Stimulated activated CD4-positive, alpha-beta T cell treated with anti-CD3 and anti-CD28 coated beads, Interleukin-15, amount 100 ng/mL, for 1 hour (primary cell): ENCODE measurements at regions not wholly inside any gene's neighbourhood (a gene's known extent, or its start where the extent isn't known, plus 50 kb on each side); places are given as distances from the start of the nearest gene placed in this dataset.

Experiments
- DNase-seq, 2 donors: peaks; one replicate each; pipeline ENCODE4 v3.0.0-alpha.2; 2020; ENCODE audit warnings: low read depth in 1 of 2, low spot score in 1 of 2

DNA sequence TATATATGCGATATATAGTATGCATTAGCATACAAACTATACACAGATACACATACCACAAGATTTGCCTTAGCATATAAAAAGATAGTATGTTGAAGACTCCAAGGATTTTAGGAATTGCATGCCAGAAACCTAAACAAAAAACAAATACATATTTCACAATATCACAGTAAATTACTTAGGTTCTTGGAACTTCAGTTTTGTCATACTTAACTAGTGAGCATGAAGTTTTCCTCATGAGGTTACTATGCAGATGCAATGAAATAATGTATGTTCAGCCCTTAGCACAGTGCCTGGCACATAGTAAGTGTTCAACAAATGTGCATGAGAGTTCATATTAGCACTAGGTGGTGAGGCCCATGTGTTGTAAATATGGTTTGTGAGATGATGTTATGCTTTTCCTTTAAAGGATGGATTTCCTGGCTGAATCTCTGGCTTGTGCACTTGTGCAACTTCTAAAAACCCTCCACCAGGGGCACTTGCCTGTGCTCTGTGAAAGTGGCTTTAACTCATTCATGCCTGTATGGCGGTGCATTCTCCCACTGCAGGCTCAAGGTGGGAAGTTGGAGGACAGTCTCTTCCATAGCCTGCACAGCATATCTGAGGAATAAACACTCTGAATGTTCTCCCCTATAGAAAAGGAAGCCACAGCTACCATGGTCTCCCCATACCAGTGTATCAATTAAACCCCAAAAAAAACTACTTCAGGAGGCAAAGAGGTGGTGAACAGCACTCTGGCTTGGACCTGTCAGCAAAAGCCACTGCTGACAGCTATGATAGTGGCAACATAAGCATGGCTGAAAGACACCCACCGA lies 624.1 kb upstream of the CDH4 start:
- no peak for DNase-seq

DNA sequence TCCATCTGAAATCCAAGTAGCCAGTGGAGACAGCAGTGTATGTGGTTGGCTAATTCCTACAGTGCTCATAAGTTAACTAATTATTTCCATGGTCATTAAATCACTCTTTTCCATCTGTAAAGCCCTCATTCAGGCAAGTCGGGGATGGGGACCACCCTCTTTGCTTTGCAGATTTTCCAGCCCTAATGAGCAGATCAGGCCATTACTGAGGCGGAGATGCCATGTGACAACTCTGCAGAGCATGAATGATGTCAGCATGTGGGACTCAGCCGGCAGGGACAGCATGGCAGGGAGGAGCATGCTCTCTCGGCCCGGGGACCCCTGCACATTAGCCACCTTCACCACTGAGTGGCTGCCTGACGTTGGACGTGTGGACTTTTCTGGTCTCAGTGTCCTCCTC lies 623.3 kb upstream of the CDH4 start:
- no peak for DNase-seq

DNA sequence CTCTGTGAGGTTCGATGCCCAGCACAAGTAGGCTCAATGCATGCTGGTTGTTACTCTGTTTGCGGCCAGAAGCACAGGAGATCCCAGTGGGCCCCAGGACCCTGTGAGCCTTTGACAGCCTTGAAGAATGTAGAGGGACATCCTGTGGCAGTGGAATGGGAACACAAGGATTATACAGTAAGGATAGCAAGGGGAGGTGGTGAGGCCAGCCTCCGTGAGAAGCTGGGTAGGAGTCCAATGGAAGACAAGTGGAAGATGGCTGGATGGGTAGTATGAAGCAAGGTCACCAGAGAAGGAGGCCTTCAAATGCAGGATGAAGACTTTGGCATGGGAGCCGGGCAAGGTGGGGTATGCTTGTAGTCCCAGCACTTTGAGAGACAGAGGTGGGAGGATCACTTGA lies 622.9 kb upstream of the CDH4 start:
- no peak for DNase-seq

DNA sequence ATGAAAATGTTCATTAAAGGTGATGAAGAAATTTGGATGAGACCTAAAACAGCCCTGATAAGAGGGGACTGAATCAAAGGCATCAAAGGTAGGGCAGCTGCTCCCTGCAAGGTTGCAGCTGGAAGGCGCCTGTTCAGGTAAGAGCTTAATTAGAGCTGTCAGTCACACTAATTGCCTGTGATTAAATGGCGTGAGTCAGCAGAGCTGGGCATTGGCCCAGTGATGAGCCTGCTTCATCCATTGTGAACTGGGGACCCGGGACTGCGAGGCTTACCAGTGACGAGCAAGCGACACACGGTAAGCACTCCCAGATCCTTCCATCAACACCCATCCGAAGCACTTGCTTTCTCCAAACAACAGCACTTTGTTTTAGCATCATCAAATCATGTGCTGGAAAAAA lies 621.5 kb upstream of the CDH4 start:
- no peak for DNase-seq

DNA sequence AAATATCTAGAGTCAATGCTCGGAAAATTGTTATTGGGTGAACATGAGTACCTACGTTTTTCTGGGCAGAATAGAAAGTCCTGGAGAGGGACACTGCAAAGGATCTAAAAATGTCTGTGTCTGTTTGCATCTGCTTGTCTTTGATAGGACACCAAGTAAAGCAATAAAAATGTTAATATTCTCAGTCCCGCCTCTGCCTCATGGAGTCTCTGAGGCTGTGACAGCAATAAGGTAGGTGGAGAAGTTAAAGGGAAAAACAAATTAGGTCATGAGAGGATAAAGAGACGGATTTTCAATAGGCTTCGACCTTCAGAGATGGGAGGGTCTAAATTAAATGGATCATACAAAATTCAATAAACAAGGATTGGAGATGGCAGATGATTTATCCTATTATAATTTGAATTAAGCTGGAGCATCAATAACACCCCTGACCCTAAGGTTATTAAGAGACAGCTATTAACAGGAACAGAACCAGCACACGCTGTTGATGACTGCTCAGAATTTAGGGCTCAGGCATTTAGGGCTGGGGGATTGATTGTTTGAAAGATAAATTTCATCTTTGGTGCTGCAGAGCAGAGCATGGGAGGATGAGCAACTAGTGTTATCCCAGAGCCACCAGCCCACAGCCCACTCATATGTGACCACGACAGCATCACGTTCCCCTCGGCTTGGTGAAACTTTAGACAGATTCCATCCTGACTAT lies 620.3 kb upstream of the CDH4 start:
- DNase-seq, result no peak

DNA sequence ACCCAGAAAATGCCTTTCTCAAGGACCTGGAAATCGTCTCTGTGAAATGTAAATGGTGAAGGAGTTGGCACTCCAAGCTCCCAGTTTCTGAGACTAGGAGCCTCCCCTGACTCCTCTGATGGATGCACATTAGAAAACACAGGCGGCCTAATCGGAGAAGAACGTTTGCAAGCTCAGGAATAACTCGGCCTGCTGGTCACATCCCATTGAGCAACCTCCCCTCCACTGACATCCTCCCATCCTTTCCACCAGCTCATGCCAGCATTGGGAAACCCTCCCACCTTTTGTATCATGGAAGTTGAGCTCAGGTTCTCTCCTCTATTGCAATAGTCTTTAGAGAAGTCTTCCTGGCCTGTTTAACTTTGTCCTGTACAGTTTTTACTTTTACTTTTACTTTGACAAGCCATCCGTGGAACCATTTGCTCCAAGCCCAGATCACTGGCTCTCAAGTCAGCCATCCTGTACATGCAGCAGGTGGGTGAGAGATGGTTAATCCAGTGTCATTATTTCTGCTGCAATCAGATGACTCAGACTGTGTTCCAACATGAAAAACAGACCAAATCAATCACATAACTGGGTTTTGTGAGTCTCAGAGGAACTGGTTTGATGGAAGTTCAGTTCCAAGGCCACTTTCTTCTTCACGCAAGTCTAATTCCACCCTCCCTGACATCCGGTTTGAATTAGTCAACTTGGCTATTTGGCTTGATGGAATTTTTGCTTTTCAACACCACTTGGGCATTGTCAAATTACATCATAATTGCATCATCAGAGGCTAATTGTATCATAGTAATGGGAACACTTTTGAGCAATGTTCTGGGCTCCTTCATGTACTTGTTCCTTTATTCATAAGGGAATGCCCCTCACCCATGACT lies 619.4 kb upstream of the CDH4 start:
- no peak for DNase-seq

DNA sequence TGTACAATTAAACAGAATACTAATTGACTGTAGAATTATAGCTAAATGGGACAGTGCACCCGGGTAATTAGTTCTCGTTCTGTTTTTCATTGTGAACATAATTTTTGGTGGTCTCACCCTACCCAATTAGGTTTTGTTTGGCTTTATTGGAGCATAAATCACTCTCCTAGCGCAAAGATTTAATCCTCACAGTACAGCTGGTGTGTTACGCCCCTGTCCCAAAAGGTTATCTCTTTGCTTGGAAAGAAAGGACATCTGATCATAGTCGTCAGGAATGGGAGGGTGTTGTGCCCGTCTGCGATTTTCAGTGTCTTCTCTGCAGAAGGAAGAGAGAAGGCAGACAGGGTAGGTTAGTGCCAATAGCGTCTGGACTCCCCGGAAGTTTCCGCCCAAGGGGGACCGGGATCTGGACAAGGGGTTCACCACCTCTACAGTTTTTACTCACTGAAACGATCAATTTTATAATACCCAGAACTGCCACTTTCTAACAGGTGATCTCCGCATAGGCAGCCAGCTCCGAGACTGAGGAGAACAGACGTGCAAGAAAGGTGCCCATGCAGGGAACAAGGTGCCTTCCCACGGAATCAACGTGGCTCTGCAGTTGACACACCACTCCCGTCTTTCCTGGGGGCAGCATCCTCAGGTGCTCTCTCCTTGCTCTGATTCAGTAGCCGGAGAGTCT lies 617.4 kb upstream of the CDH4 start:
- DNase-seq, result no peak

DNA sequence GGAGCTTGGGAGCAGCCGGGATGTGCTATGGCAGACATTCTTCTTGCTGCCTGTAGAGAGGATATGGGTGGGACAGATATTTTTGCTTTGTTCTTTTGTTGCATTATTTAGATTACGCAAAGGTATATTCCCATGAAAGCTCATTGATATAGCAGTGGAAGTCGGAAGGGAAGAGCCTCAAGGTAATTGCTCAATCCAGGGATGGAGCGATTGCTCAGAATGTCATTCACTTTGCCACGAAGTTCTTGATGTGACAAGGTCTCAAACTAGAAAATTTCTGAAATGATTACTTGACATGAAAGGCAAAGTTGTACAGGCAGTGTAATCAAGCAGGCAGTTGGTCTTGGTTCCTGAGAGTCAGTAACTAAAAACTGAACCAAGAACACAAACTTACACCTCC lies 615.6 kb upstream of the CDH4 start:
- DNase-seq, result no peak

DNA sequence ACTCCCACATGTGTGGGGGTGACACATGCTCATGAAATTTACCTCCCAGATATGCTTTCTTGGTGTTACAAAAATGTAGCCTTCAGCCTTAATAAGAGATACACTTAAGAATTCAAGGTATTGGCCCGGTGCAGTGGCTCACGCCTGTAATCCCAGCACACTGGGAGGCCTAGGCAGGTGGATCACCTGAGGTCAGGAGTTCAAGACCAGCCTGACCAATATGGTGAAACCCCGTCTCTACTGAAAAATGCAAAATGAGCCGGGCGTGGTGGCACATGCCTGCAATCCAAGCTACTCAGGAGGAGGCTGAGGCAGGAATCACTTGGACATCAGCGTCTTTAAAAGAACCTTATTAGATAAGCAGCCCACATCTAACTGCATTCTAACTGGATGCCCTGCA lies 614.3 kb upstream of the CDH4 start:
- no peak for DNase-seq

DNA sequence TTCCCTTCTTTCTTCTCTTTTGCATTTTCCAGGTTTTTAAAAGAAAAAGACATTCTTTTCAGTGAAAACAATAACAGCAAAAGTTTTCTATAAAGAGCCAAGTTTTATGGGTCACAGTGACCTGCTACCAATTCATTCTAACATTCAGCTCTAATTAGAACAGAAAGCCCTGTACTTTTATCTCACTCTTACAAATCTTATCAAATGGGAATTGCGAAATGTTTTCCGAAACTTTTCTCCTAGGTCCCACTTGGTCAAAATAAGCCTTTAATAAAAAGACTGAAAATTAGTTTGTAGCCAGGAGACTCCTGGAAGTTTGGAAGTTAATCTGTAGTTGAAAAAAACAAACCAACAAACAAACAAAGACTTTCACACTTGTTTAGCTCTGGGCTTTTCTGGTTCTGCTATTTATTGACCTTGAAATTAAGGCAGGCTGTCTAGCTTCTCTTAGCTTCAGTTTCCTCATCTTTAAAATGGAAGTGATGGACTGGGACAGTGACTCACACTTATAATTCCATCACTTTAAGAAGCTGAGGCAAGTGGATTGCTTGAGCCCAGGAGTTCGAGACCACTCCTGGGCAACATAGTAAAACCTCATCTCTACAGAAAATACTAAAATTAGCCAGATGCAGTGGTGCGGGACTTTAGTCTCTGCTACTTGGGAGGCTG lies 613.5 kb upstream of the CDH4 start:
- DNase-seq, result no peak

DNA sequence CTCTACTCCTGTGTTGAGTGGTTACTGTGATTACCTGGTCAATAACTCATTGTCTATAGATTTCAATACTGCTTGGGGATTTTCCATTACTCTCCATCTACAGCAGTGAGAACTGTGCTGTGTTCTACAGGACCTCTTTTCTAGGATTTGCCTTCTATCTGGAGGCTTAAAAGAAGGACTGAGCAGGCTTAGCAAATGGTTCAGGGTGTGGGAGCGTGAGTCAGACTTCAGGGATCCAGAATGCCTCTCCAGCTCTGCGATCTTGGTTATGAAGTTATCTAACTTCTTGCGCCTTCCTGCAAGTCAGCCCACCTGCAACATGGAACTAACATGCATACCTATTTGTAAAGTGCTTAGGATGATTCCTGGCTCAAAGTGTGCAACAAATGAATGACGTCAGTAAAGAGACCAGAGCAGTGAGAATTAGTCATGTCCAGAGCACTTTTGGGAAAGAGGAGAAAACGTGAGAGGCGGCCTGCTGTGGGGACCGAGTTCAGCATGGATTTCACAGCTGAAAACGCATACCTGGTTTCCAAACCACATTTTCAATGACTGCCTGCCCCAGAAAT lies 610.1 kb upstream of the CDH4 start:
- DNase-seq, result no peak

DNA sequence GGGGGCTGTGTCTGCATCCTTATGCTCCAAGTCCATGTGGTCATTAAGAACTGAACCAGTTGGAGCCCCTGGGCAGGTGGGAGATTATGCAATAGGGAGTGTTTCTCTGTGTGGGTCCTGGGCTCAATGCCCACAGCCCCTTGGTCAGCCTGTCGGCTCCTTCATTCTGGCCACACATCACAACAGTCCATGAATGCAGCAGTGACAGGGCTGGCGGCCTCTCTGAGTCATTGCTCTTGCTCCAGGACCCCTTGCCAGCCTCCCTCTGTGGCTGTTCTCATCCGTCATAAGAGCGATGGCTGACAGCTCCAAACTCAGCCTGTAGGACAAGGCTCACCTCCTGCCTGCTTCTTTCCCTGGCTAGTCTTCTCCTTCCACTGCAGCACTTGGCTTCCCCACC lies 609.5 kb upstream of the CDH4 start:
- DNase-seq, result no peak

DNA sequence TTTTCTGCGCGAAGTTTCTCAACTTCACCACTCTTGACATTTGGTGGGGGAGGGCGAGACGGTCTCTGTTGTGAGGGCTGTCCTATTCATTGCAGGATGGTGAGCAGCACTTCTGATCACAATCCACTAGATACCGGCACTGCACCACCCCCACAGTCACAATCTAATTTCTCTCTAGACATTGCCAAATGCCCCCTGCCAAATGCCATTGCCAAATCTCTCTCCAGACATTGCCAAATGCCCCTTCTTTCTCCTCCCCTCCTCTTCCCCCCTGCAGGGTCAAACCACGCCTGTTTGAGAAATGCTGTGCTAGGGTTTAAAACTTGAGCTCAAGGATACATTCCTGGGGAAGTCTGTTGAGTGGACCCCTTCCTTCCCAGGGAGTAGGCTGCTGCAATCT lies 603.5 kb upstream of the CDH4 start:
- no peak for DNase-seq

DNA sequence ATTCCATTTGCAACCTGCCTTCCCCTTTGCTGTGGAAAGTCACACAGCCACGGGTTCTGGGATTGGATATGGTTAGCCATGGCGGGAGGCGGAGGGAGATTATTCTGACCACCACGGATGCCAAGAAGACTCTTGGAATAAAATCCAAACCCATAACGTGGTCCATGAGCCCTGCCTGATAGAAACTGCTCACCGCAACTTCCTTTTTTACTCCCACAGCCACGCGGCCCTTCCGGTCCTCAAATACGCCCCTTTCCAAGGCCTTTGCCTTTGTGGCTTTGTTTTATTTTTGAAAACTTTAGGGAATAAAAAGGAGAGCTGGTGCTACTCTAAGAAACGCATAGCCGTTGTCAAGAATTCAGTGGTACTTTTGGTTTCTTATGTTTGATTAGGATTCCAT lies 602.5 kb upstream of the CDH4 start:
- no peak for DNase-seq

DNA sequence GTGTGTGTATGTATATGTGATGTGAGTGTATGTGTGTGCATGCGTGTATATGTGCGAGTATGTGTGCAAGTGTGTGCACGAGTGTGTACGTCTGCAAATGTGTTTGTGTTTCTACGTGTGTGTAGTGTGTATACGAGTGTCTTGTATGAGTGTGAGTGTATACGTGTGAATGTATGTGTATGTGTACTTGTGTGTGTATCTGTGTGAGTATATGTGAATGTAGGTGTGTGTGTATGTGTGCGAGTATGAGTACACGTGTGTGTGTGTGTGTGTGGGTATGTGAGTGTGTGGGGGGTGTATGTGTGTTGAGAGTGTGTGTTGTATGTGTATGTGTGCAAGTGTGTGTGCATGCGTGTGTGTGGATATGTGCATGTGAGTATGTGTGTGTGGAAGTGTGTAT lies 602.0 kb upstream of the CDH4 start:
- DNase-seq, result no peak

DNA sequence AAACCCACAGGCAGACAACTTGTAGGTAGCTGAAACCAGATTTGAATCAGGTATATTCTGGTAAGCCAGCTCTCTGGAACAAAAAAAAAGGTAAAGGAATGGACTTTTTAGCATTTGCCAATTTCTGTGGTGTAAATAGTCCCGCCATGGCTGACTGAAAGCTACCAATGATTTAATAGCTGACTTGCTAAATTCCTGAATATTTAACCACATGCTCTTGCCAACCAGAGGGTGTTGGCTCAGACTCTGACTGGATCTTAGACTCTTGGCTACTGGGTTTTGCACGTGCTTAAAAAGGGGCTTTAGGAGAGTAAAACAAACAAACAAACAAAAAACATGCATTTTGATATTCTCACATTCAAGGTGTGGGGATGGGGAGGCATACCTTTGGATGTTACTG lies 600.0 kb upstream of the CDH4 start:
- no peak for DNase-seq

DNA sequence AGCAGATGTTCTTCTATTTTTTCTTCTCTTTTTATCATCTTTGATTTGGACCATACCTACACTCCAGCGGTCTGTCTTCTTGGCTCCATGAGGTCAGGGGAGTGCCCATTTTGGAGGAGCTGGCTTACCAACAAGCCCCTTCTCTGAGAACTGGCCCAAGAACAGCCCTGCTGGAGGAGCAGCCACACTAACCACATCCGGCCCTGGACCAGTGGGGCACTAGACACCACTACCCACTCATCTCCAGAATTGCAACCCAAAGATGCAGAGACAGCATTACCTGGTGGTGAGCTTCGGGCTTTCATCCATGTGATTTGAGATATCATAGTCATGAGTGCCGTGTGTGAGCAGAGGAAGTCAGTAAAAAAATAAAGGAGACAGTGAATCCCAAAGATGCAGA lies 599.4 kb upstream of the CDH4 start:
- DNase-seq, result no peak

DNA sequence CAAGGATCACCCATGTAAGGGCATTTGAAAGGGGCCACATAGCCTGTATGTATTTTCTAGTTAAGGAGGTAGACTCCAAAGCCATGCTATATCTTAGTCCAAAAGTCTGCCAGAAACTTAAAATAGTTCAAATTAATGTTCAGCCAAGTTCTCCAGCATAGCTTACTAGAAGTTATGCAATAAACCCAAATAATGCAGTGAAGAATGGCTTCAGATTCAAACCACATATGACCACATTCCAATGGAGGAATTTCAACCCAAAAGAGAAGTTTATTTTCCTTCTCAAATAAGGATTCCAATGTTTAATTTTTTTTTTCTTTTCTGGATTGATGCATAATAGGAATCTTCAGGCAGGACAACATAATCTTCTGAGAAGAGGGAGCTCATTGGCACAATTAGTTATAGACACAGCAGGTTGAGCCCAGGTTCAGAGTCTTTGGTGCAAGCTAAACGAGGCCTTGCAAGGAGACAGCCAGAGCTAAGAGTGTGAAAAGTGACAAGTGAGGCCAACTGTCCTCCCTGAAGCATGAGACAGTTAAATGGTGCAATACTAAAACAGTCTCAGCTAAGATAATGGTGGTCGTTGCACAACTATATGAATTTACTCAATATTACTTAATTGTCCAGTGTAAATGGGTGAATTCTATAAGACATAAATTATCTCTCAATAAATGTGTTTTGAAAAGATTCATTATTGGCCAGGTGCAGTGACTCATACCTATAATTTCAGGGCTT lies 598.8 kb upstream of the CDH4 start:
- DNase-seq, result no peak

DNA sequence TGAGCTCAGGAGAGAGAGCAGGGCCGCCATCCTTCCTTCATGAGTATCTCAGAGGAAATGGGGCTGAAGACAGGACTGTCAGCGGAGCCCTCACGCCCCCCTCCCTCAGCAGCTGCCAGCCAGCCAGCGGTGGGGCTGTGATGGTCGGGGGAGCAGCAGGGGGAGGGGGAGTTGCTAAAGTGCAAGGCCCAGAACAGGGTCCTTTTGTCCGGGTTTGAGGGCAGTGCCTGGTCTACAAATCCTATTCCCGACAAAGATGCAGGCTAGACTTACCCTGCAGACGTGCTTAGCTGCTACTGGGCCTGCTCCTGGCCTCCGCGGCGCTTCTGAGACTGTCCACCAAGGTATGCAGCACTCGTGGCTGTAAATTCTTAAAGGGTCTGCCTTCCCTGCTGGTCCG lies 593.4 kb upstream of the CDH4 start:
- no peak for DNase-seq

DNA sequence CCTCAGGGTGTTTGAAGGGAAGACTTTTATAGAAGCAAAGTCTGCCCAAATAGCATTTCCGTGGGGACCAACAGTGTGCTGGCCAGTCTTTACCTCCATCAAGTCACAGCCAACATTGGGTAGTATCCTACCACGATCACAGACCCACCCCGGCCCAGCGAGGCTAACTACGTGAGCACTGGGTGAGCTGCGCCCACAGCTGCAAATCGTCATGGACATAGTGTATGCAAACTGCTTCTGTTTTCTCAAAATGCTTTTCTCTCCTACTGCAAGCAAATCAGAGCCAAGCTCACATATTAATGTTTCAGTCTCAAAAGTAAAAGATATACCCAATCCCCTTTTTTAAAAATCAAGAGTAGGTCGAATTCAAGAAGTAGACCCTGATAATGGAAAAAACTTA lies 592.8 kb upstream of the CDH4 start:
- no peak for DNase-seq
